PFSK-1 (cell line): ENCODE measurements at regions not wholly inside any gene's neighbourhood (a gene's known extent, or its start where the extent isn't known, plus 50 kb on each side); places are given as distances from the start of the nearest gene placed in this dataset.

Experiments used
- POLR2AphosphoS5 ChIP-seq: IDR thresholded peaks from 2 replicates; pipeline ENCODE4 v1.6.1; 2012; ENCODE audit warnings: low read depth, mild to moderate bottlenecking, control low read depth, low read length, moderate library complexity
- TF ChIP-seq, protein P1 (sequence below), 2 experiments: IDR thresholded peaks; 2 replicates each; pipeline versions ENCODE4 v1.6.1 to v1.8.0; 2011 to 2012; ENCODE audit warnings: low read depth in 2 of 2, low read length in 2 of 2, control low read depth in 1 of 2, inconsistent platforms in 1 of 2, mild to moderate bottlenecking in 1 of 2, moderate library complexity in 1 of 2; ENCODE audit not compliant: insufficient read depth in 1 of 2

DNA sequence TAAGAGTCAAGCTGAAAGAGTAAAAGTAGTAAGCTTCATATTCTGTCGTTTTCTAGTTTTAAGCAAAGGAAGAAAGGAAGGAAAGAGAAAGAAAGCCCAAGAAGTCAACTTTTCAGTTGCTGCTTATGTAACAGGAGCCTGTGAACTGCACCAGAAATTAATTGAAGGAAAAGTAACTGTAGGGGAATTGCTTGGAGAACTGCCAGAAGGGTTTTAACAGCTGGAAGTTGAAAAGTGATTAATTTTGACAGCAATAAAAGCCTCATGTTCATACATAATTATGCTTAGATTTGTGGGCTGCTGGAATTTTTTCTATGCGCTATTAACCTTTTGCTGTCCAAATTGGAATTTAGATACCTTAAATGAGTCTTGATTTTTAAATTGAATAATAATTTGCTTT lies 255.7 kb downstream of the ENC1 start:
- TF ChIP-seq, protein P1, sequence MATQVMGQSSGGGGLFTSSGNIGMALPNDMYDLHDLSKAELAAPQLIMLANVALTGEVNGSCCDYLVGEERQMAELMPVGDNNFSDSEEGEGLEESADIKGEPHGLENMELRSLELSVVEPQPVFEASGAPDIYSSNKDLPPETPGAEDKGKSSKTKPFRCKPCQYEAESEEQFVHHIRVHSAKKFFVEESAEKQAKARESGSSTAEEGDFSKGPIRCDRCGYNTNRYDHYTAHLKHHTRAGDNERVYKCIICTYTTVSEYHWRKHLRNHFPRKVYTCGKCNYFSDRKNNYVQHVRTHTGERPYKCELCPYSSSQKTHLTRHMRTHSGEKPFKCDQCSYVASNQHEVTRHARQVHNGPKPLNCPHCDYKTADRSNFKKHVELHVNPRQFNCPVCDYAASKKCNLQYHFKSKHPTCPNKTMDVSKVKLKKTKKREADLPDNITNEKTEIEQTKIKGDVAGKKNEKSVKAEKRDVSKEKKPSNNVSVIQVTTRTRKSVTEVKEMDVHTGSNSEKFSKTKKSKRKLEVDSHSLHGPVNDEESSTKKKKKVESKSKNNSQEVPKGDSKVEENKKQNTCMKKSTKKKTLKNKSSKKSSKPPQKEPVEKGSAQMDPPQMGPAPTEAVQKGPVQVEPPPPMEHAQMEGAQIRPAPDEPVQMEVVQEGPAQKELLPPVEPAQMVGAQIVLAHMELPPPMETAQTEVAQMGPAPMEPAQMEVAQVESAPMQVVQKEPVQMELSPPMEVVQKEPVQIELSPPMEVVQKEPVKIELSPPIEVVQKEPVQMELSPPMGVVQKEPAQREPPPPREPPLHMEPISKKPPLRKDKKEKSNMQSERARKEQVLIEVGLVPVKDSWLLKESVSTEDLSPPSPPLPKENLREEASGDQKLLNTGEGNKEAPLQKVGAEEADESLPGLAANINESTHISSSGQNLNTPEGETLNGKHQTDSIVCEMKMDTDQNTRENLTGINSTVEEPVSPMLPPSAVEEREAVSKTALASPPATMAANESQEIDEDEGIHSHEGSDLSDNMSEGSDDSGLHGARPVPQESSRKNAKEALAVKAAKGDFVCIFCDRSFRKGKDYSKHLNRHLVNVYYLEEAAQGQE (IDR thresholded peaks at IDR 0.05; ENCODE audit: insufficient read depth in 1 of 2, low read depth in 2 of 2, low read length in 2 of 2), result no peak
- no peak for TF ChIP-seq POLR2AphosphoS5
